GDM1 (cell line): ENCODE measurements at regions not wholly inside any gene's neighbourhood (a gene's known extent, or its start where the extent isn't known, plus 50 kb on each side); places are given as distances from the start of the nearest gene placed in this dataset.
"Not testable (repeated sequence)": the region's sequence is repeated elsewhere in the genome, so short reads cannot be mapped to it uniquely, and the experiment has no call there.

Experiments used
- DNase-seq: peaks from one replicate; lab custom pipeline; 2025; lab: John Stamatoyannopoulos, UW

GRCh38 chr13:19123502-19123901 lies 58.1 kb downstream of the TUBA3C start:
- no peak for DNase-seq

DNA sequence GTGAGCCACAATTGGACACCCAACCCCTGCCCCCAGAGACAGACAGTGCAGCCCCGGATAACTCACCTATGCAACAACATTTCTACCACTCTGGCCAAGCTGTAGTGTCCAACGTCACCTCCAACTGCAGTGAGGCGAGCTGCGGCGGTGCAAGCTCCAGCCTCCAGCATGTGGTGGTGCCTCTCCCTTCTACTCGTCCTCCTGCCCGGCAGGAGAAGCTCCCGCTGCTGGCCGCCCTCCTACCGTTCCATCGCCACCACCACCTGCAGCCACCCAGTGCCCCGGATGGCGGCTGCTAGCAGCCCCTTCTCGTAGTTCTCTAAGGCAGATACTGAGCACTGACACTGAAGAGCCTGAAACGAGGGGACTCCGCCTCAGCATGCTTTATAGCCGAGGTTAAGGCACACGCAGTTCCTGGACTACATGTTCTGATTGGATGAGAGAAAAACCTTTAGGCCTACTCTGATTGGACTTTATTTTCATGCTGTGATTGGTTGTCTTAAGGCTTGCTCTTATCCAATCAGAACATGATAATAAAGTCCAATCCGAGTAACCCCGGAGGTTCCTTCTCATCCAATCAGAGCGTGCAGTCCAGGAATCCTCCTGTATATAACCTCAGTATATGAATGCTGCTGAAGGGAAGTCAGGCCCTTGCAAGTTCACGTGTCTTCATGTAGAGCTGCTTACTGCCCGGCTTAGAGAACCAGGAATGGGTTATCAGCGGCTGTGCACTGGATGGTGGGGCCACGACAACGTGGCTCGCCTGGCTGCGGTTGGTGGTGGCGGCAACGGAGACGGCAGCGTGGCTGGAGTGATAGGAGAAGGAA lies 63.5 kb downstream of the TUBA3C start:
- DNase-seq = no peak

DNA sequence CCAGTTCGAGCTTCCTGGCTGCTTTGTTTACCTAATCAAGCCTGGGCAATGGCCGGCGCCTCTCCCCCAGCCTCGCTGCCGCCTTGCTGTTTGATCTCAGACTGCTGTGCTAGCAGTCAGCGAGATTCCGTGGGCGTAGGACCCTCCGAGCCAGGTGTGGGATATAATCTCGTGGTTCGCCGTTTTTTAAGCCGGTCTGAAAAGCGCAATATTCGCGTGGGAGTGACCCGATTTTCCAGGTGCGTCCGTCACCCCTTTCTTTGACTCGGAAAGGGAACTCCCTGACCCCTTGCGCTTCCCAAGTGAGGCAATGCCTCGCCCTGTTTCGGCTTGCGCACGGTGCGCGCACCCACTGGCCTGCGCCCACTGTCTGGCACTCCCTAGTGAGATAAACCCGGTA lies 72.4 kb downstream of the TUBA3C start:
- not testable (repeated sequence) for DNase-seq

DNA sequence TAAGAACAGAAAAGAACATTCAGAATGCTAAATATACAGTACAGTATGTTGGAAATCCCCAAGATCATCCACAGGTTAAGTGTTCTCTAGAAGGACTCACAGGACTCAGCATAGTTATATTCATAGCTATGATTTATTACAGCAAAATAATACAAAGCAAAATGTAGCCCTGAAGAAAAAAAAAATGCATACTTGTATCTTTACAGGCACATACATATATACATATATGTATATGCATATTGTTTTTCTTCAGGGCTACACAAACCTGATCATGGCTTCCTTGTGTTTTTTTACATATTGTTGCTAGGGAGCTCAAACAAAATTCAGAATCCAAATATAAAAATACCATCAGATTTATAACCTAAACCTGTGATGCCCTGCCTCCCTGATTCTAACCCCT lies 78.5 kb downstream of the TUBA3C start:
- DNase-seq = no peak

DNA sequence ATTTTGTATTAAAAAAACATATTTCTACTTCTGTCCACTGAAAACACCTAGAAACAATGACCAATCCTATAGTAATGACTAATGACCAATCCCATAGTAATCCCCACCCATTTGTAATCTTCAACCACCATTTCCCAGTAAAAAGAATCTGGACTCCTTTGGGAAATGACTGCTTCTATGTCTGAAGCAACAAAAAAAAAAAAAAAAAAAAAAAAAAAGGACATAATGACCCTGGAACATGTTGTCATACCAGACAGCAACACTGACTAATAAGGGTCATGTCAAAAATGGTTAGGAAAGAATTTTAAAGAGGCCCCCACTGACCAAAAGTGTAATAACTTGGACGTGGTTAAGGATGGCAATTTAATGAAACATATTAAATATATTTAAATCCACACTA lies 88.3 kb downstream of the TUBA3C start:
- no peak for DNase-seq

DNA sequence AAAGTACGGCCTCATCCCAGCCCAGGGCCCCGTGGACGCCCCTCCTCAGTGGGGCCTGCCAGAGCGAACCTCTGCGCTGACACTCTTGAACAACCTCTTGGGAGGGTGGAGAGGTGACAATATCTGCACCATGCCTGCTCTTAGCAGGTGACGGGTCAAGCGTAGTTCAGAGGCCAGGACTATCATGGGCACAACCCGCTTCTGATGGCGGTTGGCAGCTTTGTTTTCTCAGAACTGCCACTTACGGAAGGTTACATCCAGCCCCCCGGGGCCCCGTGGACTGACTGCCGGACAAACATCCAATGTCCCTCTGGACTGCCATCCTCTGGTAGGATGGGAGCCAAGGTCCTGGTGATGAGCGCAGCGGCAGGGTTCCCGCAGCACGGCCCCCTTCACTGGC lies 91.1 kb downstream of the TUBA3C start:
- no peak for DNase-seq

DNA sequence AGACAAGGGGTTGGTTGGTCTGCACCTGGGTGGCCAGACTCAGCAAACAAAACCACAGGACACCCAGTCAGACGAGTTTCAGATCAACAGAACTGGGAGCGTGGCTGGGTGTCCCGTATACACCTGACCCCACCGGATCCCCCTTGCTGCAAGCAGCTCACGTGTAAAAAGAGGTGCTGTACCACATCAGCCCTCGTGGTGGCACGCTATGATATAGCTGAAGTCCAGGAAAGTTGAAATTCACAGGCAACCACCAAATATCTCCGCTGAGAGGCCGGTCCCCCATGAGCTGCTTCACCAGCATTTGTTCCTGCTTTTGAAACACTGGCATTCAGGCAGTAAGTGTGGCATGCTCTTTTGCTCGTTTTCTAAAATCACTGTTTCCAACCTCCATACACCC lies 92.3 kb downstream of the TUBA3C start:
- DNase-seq = no peak

DNA sequence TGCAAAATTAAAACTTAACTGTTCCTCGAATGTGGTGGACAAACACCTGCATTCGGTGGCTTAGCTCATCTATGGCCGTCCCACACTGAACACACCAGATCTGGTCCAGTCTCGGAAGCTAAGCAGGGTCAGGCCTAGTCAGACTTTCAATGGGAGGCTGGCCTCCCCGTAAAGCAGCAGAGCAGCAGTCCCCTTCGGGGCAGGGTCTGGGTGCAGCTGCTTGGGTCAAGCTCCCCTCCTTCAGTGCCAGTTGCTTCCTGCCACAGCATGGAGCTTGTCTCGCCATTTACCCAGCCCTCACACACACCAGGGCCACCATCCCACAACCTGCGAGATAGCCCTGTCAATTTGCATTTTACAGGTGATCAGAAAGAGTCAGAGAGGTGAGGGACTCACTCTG lies 93.2 kb downstream of the TUBA3C start:
- no peak for DNase-seq

- DNase-seq = no peak
Measured at GRCh38 chr13:19085876-19086275, 95.7 kb downstream of the TUBA3C start.

DNA sequence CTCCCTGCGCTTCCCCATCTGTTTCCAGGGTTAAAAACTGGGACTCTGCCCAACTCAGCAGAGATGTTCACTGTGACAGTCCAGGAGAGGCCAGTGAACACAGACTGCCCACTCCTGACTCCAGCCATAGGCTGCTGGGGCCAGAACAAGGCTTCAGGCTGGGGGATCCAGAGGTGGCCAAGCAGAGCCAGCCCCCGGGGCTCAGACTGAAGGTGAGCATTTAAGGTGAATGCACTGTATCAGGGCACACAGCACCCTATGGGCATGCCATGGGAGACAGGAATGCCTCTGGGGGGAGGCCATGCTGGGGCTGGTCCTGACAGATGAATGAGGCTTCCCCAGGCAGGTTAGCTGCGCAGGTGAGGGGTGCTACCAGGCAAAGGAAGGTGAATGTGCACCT lies 96.4 kb downstream of the TUBA3C start:
- no peak for DNase-seq

DNA sequence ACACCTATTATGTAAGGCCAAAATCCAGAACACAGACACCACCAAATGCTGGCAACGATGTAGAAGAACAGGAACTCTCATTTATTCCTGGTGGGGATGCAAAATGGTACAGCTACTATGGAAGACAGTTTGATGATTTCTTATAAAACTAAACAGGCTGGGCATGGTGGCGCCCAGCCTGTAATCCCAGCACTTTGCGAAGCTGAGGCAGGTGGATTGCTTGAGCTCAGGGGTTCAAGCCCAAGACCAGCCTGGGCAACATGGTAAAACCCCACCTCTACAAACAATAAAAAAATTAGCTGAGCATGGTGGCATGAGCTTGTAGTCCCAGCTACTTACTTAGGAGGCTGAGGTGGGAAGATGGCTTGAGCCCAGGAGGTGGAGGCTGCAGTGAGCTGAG lies 98.3 kb downstream of the TUBA3C start:
- no peak for DNase-seq

- no peak for DNase-seq
Measured at GRCh38 chr13:19075418-19075817, 106.2 kb downstream of the TUBA3C start.

- no peak for DNase-seq
Measured at GRCh38 chr13:19074519-19074918, 107.1 kb downstream of the TUBA3C start.

DNA sequence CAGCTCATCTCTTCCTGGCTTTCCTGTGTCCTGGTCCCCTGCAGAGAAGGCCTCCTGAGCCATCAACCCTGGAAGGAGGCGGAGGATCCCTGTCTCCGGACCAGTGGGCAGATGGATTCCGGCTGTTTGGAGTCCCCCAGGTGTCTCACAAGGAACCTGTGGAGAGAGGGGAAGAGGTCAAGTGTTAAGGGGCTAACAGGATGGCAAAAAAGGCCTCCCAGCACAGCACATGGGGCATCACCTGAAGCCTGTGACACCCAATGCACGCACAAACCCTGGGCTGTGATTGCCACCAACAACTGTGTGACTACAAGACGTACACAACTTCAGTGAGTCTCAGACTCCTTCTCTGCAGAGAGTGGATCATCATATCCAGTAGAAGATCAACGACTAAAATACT lies 107.5 kb downstream of the TUBA3C start:
- not testable (repeated sequence) for DNase-seq

GRCh38 chr13:19072956-19073706 lies 108.5 kb downstream of the TUBA3C start:
- DNase-seq = not testable (repeated sequence)

GRCh38 chr13:19072543-19072942 lies 109.1 kb downstream of the TUBA3C start:
- no peak for DNase-seq

GRCh38 chr13:19071161-19071936 lies 110.3 kb downstream of the TUBA3C start:
- DNase-seq = no peak

- no peak for DNase-seq
Measured at GRCh38 chr13:19070398-19070735, 111.3 kb downstream of the TUBA3C start.

GRCh38 chr13:19069684-19070397 lies 111.8 kb downstream of the TUBA3C start:
- DNase-seq = no peak

DNA sequence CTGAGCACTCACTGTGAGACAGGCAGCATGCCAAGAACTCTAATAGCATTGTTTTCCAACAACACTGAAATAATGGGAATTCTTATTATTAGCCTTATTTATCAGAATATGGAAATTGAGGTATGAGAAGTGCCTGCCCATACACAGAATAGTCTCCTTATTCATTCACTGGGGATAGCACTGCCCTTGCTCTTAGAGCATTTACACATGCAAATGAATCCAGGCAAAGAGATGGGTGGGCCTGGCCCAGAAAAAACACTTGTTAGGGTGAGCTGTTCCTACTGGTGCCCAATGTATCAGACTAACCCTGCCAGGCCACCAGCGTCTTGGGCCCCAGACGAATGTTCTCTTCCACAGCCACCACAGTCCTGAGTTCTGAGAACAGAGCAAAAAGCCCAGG lies 112.9 kb downstream of the TUBA3C start:
- no peak for DNase-seq

GRCh38 chr13:19067767-19068166 lies 113.9 kb downstream of the TUBA3C start:
- no peak for DNase-seq

GRCh38 chr13:19062801-19063200 lies 118.8 kb downstream of the TUBA3C start:
- no peak for DNase-seq
